BE2C (cell line): ENCODE measurements at regions not wholly inside any gene's neighbourhood (a gene's known extent, or its start where the extent isn't known, plus 50 kb on each side); places are given as distances from the start of the nearest gene placed in this dataset.

Experiments used
- DNase-seq: peaks from one replicate; pipeline ENCODE4 v3.0.0-alpha.2; 2020
- H3K27me3 ChIP-seq: fragments of 250-450 bp; sonication (Bioruptor Pico); 2 replicates; pipeline ENCODE4 v1.5.1; 2020; ENCODE audit warnings: mild to moderate bottlenecking
- H3K36me3 ChIP-seq: fragments of 250-450 bp; sonication (Bioruptor Pico); 2 replicates; pipeline ENCODE4 v1.5.1; 2020; ENCODE audit warnings: mild to moderate bottlenecking
- H3K4me1 ChIP-seq: fragments of 250-450 bp; sonication (Bioruptor Pico); 2 replicates; pipeline ENCODE4 v1.5.1; 2020
- H3K4me3 ChIP-seq: 2 replicates; pipeline ENCODE4 v1.5.1; 2011; ENCODE audit warnings: low read depth, low read length
- H3K9me3 ChIP-seq: fragments of 250-450 bp; sonication (Bioruptor Pico); 2 replicates; pipeline ENCODE4 v1.5.1; 2020
- CTCF ChIP-seq: IDR thresholded peaks from 2 replicates; pipeline ENCODE4 v1.5.1; 2012; ENCODE audit warnings: mild to moderate bottlenecking, low read depth, low read length

- no peaks in the 10 kb centered on the region for H3K36me3 ChIP-seq
- H3K4me1 ChIP-seq, result no peaks in the 10 kb centered on the region
- H3K4me3 ChIP-seq, result no peak overlapping the region
- no peak for DNase-seq
- TF ChIP-seq CTCF, result no peak
- H3K9me3 ChIP-seq, result no peaks in the 10 kb centered on the region
- no peaks in the 10 kb centered on the region for H3K27me3 ChIP-seq
These were observed 284.1 kb upstream of the STT3B start for GRCh38 chr3:31248563-31248992.

- Histone ChIP-seq H3K36me3 (no peaks in the 10 kb centered on the region), H3K9me3 (no peaks in the 10 kb centered on the region), H3K4me1 (no peaks in the 10 kb centered on the region), H3K4me3 (no peak overlapping the region), H3K27me3 (no peaks in the 10 kb centered on the region)
- no peak for DNase-seq
- TF ChIP-seq CTCF, result no peak
These were observed 283.2 kb upstream of the STT3B start for GRCh38 chr3:31249545-31249944.

GRCh38 chr3:31250116-31250777 lies 282.5 kb upstream of the STT3B start:
- Histone ChIP-seq H3K4me3 (no peak overlapping the region), H3K4me1 (no peaks in the 10 kb centered on the region)
- no peak for TF ChIP-seq CTCF

GRCh38 chr3:31251083-31251482 lies 281.6 kb upstream of the STT3B start:
- Histone ChIP-seq H3K4me1 (no peaks in the 10 kb centered on the region), H3K27me3 (no peaks in the 10 kb centered on the region), H3K36me3 (no peaks in the 10 kb centered on the region), H3K4me3 (no peak overlapping the region), H3K9me3 (no peaks in the 10 kb centered on the region)
- TF ChIP-seq CTCF, result no peak
- no peak for DNase-seq

More at GRCh38 chr3:31250116-31250777, 282.5 kb upstream of the STT3B start:
- Histone ChIP-seq H3K9me3 (no peaks in the 10 kb centered on the region), H3K36me3 (no peaks in the 10 kb centered on the region), H3K27me3 (no peaks in the 10 kb centered on the region)
- no peak for DNase-seq

- TF ChIP-seq CTCF, result no peak
- Histone ChIP-seq H3K27me3 (no peaks in the 10 kb centered on the region), H3K4me3 (no peak overlapping the region), H3K9me3 (no peaks in the 10 kb centered on the region), H3K4me1 (no peaks in the 10 kb centered on the region), H3K36me3 (no peaks in the 10 kb centered on the region)
- no peak for DNase-seq
These were observed 280.2 kb upstream of the STT3B start for GRCh38 chr3:31252216-31253185.

GRCh38 chr3:31253782-31254181 lies 278.9 kb upstream of the STT3B start:
- no peaks in the 10 kb centered on the region for H3K36me3 ChIP-seq
- H3K27me3 ChIP-seq, result no peaks in the 10 kb centered on the region
- no peaks in the 10 kb centered on the region for H3K4me1 ChIP-seq
- no peak for DNase-seq
- H3K9me3 ChIP-seq, result no peaks in the 10 kb centered on the region
- H3K4me3 ChIP-seq, result no peak overlapping the region
- no peak for TF ChIP-seq CTCF
